K562 (cell line): ENCODE measurements at regions not wholly inside any gene's neighbourhood (a gene's known extent, or its start where the extent isn't known, plus 50 kb on each side); places are given as distances from the start of the nearest gene placed in this dataset.

Source experiments
- ATAC-seq: fragments of 200-7000 bp; cut with Tn5 transposase; 3 replicates; pipeline ENCODE4 v1.9.1; 2020; ENCODE audit warnings: moderate library complexity
- BruUV-seq: library from RNA; stranded (reverse); fragments of 400-500 nt; replicated peaks from 2 replicates; lab custom pipeline; 2021; lab: Mats Ljungman, UMichigan
- CTCF ChIA-PET: fragments of 300-600 bp; formaldehyde crosslinking; extraction: SDS; loops from one replicate; lab custom pipeline; 2021; ENCODE audit warnings: low intra/inter-chr PET ratio; lab: Yijun Ruan, JAX
- POLR2A ChIA-PET: fragments of 300-600, 350-650 bp; sonication (Branson Sonifier 250); formaldehyde crosslinking; extraction: SDS; loops from one replicate; lab custom pipeline; 2021; ENCODE audit warnings: antibody characterized with exemption, inconsistent platforms; lab: Yijun Ruan, JAX
- DNase-seq, 4 experiments: peaks; one replicate each; pipeline versions ENCODE4 v3.0.0 to v3.0.0-alpha.2; 2011 to 2018; ENCODE audit warnings: low spot score in 3 of 4, mixed read lengths in 3 of 4; ENCODE audit errors: extremely low read depth in 1 of 4
- FAIRE-seq: peaks from 2 replicates; lab custom pipeline; 2011; peaks lifted over from hg19 to GRCh38; lab: Jason Lieb, UNC
- H2AFZ ChIP-seq: 2 replicates; pipeline ENCODE4 v1.6.0; 2011; ENCODE audit warnings: low read depth, low read length, control low read depth, inconsistent platforms
- H3K27ac ChIP-seq: fragments of 200-600 bp; 3 replicates; pipeline ENCODE4 v1.8.0; 2011; ENCODE audit warnings: low read depth, mild to moderate bottlenecking, control low read depth, inconsistent platforms, low read length, moderate library complexity, mixed read lengths; ENCODE audit errors: extremely low read depth
- H3K27me3 ChIP-seq, 2 experiments: fragments of 300-600 bp in 1 of 2; 2 replicates in 1 of 2; 3 replicates in 1 of 2; pipeline versions ENCODE4 v1.6.0 to v1.8.0; 2011; ENCODE audit warnings: inconsistent platforms in 2 of 2, low read length in 2 of 2, mild to moderate bottlenecking in 1 of 2, mixed read lengths in 1 of 2, moderate library complexity in 1 of 2; ENCODE audit not compliant: control insufficient read depth in 2 of 2, insufficient read depth in 2 of 2
- H3K36me3 ChIP-seq: fragments of 300-600 bp; 3 replicates; pipeline ENCODE4 v1.8.0; 2011; ENCODE audit warnings: mild to moderate bottlenecking, low read length, inconsistent platforms; ENCODE audit not compliant: control insufficient read depth, insufficient read depth
- H3K4me1 ChIP-seq, 2 experiments: fragments of 200-600 bp in 1 of 2; replicated peaks in 1 of 2; 2 replicates in 1 of 2; 3 replicates in 1 of 2; pipeline versions ENCODE4 v1.5.1 to v1.8.0; 2011; ENCODE audit warnings: inconsistent platforms in 2 of 2, low read length in 2 of 2, mild to moderate bottlenecking in 1 of 2, mixed read lengths in 1 of 2, moderate library complexity in 1 of 2; ENCODE audit not compliant: control insufficient read depth in 2 of 2, insufficient read depth in 2 of 2
- H3K4me2 ChIP-seq: 2 replicates; pipeline ENCODE4 v1.6.1; 2011; ENCODE audit warnings: low read length, control low read depth, inconsistent platforms, mixed read lengths; ENCODE audit not compliant: insufficient read depth
- H3K4me3 ChIP-seq: fragments of 200-600 bp; sonication (generic), shearing (Covaris generic); 2 replicates; pipeline ENCODE4 v1.5.1; 2016; ENCODE audit warnings: control low read depth, inconsistent platforms
- H3K79me2 ChIP-seq: fragments of 200-600 bp; 3 replicates; pipeline ENCODE4 v1.8.0; 2011; ENCODE audit warnings: low read length, inconsistent platforms; ENCODE audit not compliant: control insufficient read depth, insufficient read depth
- H3K9ac ChIP-seq, 2 experiments: 2 replicates each; pipeline versions ENCODE4 v1.6.0 to v1.6.1; 2011; ENCODE audit warnings: low read depth in 2 of 2, low read length in 2 of 2, control low read depth in 1 of 2, inconsistent platforms in 1 of 2, mild to moderate bottlenecking in 1 of 2, mixed read lengths in 1 of 2; ENCODE audit not compliant: insufficient read depth in 1 of 2
- H3K9me1 ChIP-seq: one replicate; pipeline ENCODE4 v1.6.0; 2011; ENCODE audit warnings: inconsistent platforms, mild to moderate bottlenecking, low read length, moderate library complexity; ENCODE audit not compliant: control insufficient read depth, insufficient read depth
- H3K9me3 ChIP-seq: replicated peaks from 2 replicates; pipeline ENCODE4 v1.5.1; 2011; ENCODE audit warnings: low read depth, low read length, inconsistent platforms; ENCODE audit not compliant: control insufficient read depth, insufficient read depth
- H4K20me1 ChIP-seq: replicated peaks from 2 replicates; pipeline ENCODE4 v1.6.1; 2011; ENCODE audit warnings: low read length, inconsistent platforms, mixed read lengths; ENCODE audit not compliant: control insufficient read depth, insufficient read depth
- COPS2 ChIP-seq: fragments of 450-650 bp; conservative IDR thresholded peaks from 2 replicates; pipeline ENCODE4 v1.6.1; 2016; ENCODE audit warnings: mild to moderate bottlenecking, moderate library complexity
- FIP1L1 ChIP-seq: fragments of 200-400 bp; formaldehyde crosslinking; IDR thresholded peaks from 2 replicates; pipeline ENCODE4 v1.6.1; 2018; ENCODE audit warnings: mild to moderate bottlenecking, low read depth, low read length; ENCODE audit not compliant: poor library complexity, severe bottlenecking
- FOXP1 ChIP-seq: sonication (generic); formaldehyde crosslinking; IDR thresholded peaks from 2 replicates; pipeline ENCODE4 v1.8.0; 2022; ENCODE audit warnings: mild to moderate bottlenecking, missing genetic modification reagents
- RFX5 ChIP-seq: IDR thresholded peaks from 2 replicates; pipeline ENCODE4 v1.6.1; 2011; ENCODE audit warnings: low read depth, mild to moderate bottlenecking, improper control_type of control experiment, low read length
- SMAD4 ChIP-seq: fragments of 250-450 bp; sonication (Bioruptor Pico); conservative IDR thresholded peaks from 2 replicates; pipeline ENCODE4 v1.8.0; 2021; ENCODE audit warnings: inconsistent platforms, mild to moderate bottlenecking, moderate library complexity
- TAF15 ChIP-seq: fragments of 200-400 bp; formaldehyde crosslinking; IDR thresholded peaks from 2 replicates; pipeline ENCODE4 v1.6.1; 2017; ENCODE audit warnings: mild to moderate bottlenecking, low read depth, low read length, moderate library complexity
- TCF7 ChIP-seq: sonication (generic); IDR thresholded peaks from 2 replicates; pipeline ENCODE4 v1.6.1; 2016; ENCODE audit warnings: antibody characterized with exemption, borderline replicate concordance
- XRCC4 ChIP-seq: IDR thresholded peaks from one replicate; pipeline ENCODE4 v1.6.1; 2011; ENCODE audit not compliant: insufficient read depth, insufficient read length; ENCODE audit errors: extremely low read depth
- ZNF644 ChIP-seq: fragments of 200-800 bp; sonication (Bioruptor generic); IDR thresholded peaks from 2 replicates; pipeline ENCODE4 v1.6.1; 2016; ENCODE audit warnings: low read depth, missing genetic modification characterization, missing compliant biosample characterization
- WGBS: fragments of 100-300 bp; shearing (Covaris generic); methylation state at CpG from one replicate; pipeline ENCODE4 v1.1.6; 2016; ENCODE audit warnings: low coverage, mixed read lengths; ENCODE audit not compliant: insufficient coverage; ENCODE audit errors: missing lambda C conversion rate; 5-methylcytosine and 5-hydroxymethylcytosine counted together
- in situ Hi-C: fragments of 300-500 bp; cut with MboI; formaldehyde crosslinking; loops from 4 replicates; pipeline ENCODE4 v1.15.0; 2018; ENCODE audit warnings: inconsistent platforms, mixed read lengths
- intact Hi-C: fragments of 100-400 bp; cut with micrococcal nuclease; formaldehyde crosslinking; loops from 2 replicates; pipeline ENCODE4 v1.14.2; 2022
- TF ChIP-seq, protein P1 (sequence below): fragments of 450-650 bp; conservative IDR thresholded peaks from 2 replicates; pipeline ENCODE4 v1.6.1; 2016; ENCODE audit warnings: missing genetic modification characterization, low read depth, mild to moderate bottlenecking, control low read depth, missing compliant biosample characterization
- TF ChIP-seq, protein P2 (sequence below), 2 experiments: fragments of 450-650 bp; formaldehyde crosslinking in 1 of 2; IDR thresholded peaks; 2 replicates each; pipeline versions ENCODE4 v1.4.0 to v1.6.1; 2014 to 2020; ENCODE audit warnings: mild to moderate bottlenecking in 2 of 2, borderline replicate concordance in 1 of 2, low read depth in 1 of 2
- TF ChIP-seq, protein P3 (sequence below): fragments of 250-450 bp; sonication (Bioruptor Pico); IDR thresholded peaks from 2 replicates; pipeline ENCODE4 v1.8.0; 2021; ENCODE audit warnings: moderate library complexity, mild to moderate bottlenecking, inconsistent platforms

DNA sequence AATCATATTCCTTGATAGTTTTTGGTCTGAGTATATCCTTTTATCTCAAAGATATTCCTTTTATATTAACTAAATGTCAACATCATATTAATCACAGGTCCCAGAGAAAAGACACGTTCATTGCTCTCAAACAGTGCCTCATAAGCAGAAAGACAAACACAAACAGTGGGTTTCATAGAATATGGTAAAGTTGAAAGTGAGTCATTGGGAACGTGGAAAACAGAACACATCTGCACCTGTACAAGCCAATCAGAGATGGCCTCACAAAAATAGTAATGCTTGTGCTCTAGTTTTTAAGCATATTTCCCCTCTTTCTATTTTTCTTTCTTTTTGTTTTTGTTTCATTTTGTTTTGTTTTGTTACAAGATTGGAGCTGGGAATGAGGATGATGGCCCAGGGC, 328.4 kb upstream of the MAP2 start:
- in situ Hi-C loops = no loop called here
- Histone ChIP-seq H3K27ac (no peak overlapping the region), H3K4me3 (no peak overlapping the region), H3K27me3 (no peaks in the 10 kb centered on the region), H3K79me2 (no peaks in the 10 kb centered on the region), H2AFZ (no peak overlapping the region), H3K4me1 (no peaks in the 10 kb centered on the region), H3K9ac (no peak overlapping the region), H3K9me3 (no peaks in the 10 kb centered on the region), H3K4me2 (no peak overlapping the region), H3K9me1 (no peaks in the 10 kb centered on the region), H3K36me3 (no peaks in the 10 kb centered on the region), H4K20me1 (no peaks in the 10 kb centered on the region)
- ChIA-PET CTCF (no interaction called here), POLR2A (no interaction called here)
- DNase-seq (no peak), FAIRE-seq (no peak), ATAC-seq (no peak)
- BruUV-seq = no TSS peak
- intact Hi-C loops = no loop called here
- 0% methylated on average over 2 of the region's 2 CpGs for WGBS
- TF ChIP-seq, protein P1, sequence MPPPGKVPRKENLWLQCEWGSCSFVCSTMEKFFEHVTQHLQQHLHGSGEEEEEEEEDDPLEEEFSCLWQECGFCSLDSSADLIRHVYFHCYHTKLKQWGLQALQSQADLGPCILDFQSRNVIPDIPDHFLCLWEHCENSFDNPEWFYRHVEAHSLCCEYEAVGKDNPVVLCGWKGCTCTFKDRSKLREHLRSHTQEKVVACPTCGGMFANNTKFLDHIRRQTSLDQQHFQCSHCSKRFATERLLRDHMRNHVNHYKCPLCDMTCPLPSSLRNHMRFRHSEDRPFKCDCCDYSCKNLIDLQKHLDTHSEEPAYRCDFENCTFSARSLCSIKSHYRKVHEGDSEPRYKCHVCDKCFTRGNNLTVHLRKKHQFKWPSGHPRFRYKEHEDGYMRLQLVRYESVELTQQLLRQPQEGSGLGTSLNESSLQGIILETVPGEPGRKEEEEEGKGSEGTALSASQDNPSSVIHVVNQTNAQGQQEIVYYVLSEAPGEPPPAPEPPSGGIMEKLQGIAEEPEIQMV = no peak
- TF ChIP-seq, protein P2, sequence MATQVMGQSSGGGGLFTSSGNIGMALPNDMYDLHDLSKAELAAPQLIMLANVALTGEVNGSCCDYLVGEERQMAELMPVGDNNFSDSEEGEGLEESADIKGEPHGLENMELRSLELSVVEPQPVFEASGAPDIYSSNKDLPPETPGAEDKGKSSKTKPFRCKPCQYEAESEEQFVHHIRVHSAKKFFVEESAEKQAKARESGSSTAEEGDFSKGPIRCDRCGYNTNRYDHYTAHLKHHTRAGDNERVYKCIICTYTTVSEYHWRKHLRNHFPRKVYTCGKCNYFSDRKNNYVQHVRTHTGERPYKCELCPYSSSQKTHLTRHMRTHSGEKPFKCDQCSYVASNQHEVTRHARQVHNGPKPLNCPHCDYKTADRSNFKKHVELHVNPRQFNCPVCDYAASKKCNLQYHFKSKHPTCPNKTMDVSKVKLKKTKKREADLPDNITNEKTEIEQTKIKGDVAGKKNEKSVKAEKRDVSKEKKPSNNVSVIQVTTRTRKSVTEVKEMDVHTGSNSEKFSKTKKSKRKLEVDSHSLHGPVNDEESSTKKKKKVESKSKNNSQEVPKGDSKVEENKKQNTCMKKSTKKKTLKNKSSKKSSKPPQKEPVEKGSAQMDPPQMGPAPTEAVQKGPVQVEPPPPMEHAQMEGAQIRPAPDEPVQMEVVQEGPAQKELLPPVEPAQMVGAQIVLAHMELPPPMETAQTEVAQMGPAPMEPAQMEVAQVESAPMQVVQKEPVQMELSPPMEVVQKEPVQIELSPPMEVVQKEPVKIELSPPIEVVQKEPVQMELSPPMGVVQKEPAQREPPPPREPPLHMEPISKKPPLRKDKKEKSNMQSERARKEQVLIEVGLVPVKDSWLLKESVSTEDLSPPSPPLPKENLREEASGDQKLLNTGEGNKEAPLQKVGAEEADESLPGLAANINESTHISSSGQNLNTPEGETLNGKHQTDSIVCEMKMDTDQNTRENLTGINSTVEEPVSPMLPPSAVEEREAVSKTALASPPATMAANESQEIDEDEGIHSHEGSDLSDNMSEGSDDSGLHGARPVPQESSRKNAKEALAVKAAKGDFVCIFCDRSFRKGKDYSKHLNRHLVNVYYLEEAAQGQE (IDR thresholded peaks at IDR 0.05; ENCODE audit: borderline replicate concordance) = no peak
- TF ChIP-seq, protein P2 (CRISPR knock-in tag; IDR thresholded peaks at IDR 0.05; ENCODE audit: low read depth) = no peak
- TF ChIP-seq TAF15 (no peak), COPS2 (no peak), FOXP1 (CRISPR knock-in tag) (no peak), FIP1L1 (no peak), SMAD4 (no peak), XRCC4 (no peak), ZNF644 (no peak), TCF7 (no peak), RFX5 (no peak)
- TF ChIP-seq, protein P3, sequence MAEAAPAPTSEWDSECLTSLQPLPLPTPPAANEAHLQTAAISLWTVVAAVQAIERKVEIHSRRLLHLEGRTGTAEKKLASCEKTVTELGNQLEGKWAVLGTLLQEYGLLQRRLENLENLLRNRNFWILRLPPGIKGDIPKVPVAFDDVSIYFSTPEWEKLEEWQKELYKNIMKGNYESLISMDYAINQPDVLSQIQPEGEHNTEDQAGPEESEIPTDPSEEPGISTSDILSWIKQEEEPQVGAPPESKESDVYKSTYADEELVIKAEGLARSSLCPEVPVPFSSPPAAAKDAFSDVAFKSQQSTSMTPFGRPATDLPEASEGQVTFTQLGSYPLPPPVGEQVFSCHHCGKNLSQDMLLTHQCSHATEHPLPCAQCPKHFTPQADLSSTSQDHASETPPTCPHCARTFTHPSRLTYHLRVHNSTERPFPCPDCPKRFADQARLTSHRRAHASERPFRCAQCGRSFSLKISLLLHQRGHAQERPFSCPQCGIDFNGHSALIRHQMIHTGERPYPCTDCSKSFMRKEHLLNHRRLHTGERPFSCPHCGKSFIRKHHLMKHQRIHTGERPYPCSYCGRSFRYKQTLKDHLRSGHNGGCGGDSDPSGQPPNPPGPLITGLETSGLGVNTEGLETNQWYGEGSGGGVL (CRISPR knock-in tag) = no peak
